ENCODE measurements at regions not wholly inside any gene's neighbourhood (a gene's known extent, or its start where the extent isn't known, plus 50 kb on each side); places are given as distances from the start of the nearest gene placed in this dataset.

DNA sequence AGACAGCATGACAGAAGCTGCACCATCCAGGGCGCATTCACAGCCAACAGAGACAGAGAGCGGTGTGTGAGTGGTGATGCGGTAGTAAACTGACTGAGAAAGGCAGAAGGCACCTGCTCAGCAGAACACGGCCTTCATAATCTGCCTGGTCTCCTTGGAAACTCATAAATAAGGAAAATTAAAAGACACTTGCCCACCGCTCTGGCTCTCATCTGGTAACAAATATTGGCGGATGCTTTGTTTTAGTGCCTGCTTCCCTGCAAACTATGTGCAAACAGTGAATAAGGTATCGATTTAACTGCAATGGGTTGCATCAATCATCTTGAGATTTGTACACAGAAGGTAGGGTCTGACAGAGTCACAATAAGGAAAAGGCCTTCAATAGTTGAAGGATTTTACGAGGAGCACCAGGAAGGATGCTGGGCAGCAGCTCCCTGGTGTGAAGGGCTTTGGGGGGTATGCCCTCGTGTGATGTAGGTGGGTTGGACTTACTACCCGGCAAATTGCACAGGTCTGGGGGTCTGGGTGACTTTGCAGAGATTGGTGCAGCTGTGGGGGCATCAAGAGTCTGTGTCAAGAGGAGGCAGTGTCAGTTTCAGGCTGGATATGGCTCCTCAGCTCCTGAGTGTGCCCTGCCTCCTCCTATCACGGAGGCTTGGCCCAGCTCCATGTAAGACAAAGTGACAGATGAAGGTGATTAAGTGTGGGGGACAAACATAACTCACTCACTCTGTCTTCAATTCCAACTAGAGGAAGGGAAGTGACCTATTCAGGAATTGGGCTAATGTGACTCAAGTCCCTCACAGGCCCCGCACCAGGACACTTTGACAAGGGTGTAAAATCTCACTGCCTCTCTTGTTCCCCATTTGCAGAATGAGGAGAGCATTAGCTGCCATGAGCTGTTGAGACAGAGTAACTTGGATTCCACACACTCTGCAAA lies 166.7 kb downstream of the ICE1 start:
- TF ChIP-seq EZH2 (IDR thresholded peaks at IDR 0.05; ENCODE audit: low read depth, low read length, severe bottlenecking) (no peak), EP300 (IDR thresholded peaks at IDR 0.05; ENCODE audit: borderline replicate concordance in 1 of 2, low read depth in 2 of 2, low read length in 2 of 2) (no peak), HDAC6 (IDR thresholded peaks at IDR 0.05; ENCODE audit: low read depth, low read length) (no peak)
- TF ChIP-seq, protein P1, sequence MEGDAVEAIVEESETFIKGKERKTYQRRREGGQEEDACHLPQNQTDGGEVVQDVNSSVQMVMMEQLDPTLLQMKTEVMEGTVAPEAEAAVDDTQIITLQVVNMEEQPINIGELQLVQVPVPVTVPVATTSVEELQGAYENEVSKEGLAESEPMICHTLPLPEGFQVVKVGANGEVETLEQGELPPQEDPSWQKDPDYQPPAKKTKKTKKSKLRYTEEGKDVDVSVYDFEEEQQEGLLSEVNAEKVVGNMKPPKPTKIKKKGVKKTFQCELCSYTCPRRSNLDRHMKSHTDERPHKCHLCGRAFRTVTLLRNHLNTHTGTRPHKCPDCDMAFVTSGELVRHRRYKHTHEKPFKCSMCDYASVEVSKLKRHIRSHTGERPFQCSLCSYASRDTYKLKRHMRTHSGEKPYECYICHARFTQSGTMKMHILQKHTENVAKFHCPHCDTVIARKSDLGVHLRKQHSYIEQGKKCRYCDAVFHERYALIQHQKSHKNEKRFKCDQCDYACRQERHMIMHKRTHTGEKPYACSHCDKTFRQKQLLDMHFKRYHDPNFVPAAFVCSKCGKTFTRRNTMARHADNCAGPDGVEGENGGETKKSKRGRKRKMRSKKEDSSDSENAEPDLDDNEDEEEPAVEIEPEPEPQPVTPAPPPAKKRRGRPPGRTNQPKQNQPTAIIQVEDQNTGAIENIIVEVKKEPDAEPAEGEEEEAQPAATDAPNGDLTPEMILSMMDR (IDR thresholded peaks at IDR 0.05; ENCODE audit: control extremely low read depth in 1 of 3, insufficient read depth in 1 of 3, low read depth in 1 of 3, low read length in 3 of 3): no peak

Measured in H1 (cell line).